NT2/D1 (cell line): ENCODE measurements at regions not wholly inside any gene's neighbourhood (a gene's known extent, or its start where the extent isn't known, plus 50 kb on each side); places are given as distances from the start of the nearest gene placed in this dataset.

Experiments
- YY1 ChIP-seq: IDR thresholded peaks from 2 replicates; pipeline ENCODE4 v1.6.1; 2011; ENCODE audit not compliant: insufficient read length, insufficient read depth
- ZNF274 ChIP-seq: IDR thresholded peaks from 2 replicates; pipeline ENCODE4 v1.6.1; 2011; ENCODE audit warnings: mild to moderate bottlenecking, low read depth, low read length

GRCh38 chr11:71150859-71151258 is 101.5 kb downstream of the SHANK2 start:
- TF ChIP-seq ZNF274 (no peak), YY1 (no peak)
